ENCODE measurements at regions not wholly inside any gene's neighbourhood (a gene's known extent, or its start where the extent isn't known, plus 50 kb on each side); places are given as distances from the start of the nearest gene placed in this dataset.

DNA sequence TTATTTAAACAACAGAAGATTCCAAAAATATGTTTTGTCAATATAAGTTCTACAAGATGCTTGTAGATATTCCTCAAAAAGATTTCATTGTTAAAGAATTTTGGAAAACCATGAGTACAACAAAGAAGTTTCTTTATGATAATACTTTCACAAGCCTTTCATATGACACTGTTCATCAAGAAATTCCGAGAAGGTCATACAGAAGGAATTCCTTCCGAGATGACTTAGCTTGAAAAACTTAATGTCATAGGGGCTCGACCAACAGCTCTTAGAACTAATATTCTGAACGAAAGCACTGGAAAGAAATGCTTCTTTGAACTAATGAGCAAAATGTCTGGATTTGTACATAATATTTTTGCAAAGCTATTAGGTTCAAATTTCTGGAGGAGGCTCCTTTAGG lies 403.4 kb downstream of the KLF5 start (continued):
- TF ChIP-seq, protein P1, sequence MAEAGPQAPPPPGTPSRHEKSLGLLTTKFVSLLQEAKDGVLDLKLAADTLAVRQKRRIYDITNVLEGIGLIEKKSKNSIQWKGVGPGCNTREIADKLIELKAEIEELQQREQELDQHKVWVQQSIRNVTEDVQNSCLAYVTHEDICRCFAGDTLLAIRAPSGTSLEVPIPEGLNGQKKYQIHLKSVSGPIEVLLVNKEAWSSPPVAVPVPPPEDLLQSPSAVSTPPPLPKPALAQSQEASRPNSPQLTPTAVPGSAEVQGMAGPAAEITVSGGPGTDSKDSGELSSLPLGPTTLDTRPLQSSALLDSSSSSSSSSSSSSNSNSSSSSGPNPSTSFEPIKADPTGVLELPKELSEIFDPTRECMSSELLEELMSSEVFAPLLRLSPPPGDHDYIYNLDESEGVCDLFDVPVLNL (CRISPR knock-in tag; IDR thresholded peaks at IDR 0.05; ENCODE audit: borderline replicate concordance, low read depth): no peak
- TF ChIP-seq GRHL2 (CRISPR knock-in tag; IDR thresholded peaks at IDR 0.05; ENCODE audit: insufficient replicate concordance, severe bottlenecking) (no peak), ZNF232 (CRISPR knock-in tag; IDR thresholded peaks at IDR 0.05) (no peak), FOXP1 (CRISPR knock-in tag; IDR thresholded peaks at IDR 0.05; ENCODE audit: borderline replicate concordance) (no peak), ELF4 (CRISPR knock-in tag; IDR thresholded peaks at IDR 0.05; ENCODE audit: low read depth) (no peak), NR3C1 (CRISPR knock-in tag; conservative IDR thresholded peaks at IDR 0.05; ENCODE audit: low read depth) (no peak)
- TF ChIP-seq, protein P2, sequence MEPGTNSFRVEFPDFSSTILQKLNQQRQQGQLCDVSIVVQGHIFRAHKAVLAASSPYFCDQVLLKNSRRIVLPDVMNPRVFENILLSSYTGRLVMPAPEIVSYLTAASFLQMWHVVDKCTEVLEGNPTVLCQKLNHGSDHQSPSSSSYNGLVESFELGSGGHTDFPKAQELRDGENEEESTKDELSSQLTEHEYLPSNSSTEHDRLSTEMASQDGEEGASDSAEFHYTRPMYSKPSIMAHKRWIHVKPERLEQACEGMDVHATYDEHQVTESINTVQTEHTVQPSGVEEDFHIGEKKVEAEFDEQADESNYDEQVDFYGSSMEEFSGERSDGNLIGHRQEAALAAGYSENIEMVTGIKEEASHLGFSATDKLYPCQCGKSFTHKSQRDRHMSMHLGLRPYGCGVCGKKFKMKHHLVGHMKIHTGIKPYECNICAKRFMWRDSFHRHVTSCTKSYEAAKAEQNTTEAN (CRISPR knock-in tag; IDR thresholded peaks at IDR 0.05): no peak

DNA sequence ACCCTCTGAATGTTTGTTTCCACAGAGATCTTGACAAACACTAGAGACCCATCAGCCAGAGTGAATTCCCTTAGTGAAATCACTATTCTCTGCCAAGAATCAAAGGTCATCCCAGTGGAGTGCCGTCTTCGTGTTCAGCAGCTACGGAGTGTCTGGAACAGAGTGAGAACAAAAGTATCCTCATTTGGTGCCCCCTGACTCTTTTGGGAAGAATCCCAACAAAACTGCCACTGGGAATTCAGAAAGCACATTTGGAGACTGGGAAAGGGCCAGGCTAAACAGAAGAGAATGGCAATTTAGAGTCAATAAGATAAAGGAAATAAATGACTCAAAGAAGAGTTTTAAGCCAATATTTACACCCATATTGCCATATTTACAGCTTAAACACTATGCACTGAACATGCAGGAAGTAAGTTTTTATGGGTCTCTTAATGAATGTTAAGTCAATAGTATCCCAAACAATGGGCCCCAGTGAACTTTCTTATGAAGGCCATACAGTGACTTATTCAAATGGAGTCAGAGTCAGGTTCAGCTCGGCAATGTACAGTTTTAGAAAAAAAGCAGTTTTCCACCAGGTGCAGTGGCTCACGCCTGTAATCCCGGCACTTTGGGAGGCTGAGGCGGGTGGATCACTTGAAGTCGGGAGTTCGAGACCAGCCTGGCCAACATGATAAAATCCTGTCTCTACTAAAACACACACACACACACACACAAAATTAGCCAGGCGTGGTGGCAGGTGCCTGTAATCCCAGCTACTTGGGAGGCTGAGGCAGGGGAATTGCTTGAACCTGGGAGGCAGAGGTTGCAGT lies 392.6 kb downstream of the KLF5 start:
- TF ChIP-seq, protein P3, sequence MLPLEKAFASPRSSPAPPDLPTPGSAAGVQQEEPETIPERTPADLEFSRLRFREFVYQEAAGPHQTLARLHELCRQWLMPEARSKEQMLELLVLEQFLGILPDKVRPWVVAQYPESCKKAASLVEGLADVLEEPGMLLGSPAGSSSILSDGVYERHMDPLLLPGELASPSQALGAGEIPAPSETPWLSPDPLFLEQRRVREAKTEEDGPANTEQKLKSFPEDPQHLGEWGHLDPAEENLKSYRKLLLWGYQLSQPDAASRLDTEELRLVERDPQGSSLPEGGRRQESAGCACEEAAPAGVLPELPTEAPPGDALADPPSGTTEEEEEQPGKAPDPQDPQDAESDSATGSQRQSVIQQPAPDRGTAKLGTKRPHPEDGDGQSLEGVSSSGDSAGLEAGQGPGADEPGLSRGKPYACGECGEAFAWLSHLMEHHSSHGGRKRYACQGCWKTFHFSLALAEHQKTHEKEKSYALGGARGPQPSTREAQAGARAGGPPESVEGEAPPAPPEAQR (CRISPR knock-in tag; IDR thresholded peaks at IDR 0.05): no peak
- TF ChIP-seq ZNF317 (CRISPR knock-in tag; IDR thresholded peaks at IDR 0.05; ENCODE audit: borderline replicate concordance, low read depth) (no peak), ATF1 (CRISPR knock-in tag; IDR thresholded peaks at IDR 0.05) (no peak)
- ATAC-seq (no peak), DNase-seq (ENCODE audit: low spot score) (no peak)
- ChIA-PET POLR2A (no interaction called here), CTCF (no interaction called here)
- no peaks in the 10 kb centered on the region for H3K27me3 Mint-ChIP-seq (ENCODE audit: low read depth)
- H3K9me3 Mint-ChIP-seq: no peaks in the 10 kb centered on the region
- no peaks in the 10 kb centered on the region for H3K36me3 Mint-ChIP-seq
- no peak overlapping the region for H3K27ac Mint-ChIP-seq
- H3K4me1 Mint-ChIP-seq: no peaks in the 10 kb centered on the region
- H3K4me3 Mint-ChIP-seq: no peak overlapping the region

DNA sequence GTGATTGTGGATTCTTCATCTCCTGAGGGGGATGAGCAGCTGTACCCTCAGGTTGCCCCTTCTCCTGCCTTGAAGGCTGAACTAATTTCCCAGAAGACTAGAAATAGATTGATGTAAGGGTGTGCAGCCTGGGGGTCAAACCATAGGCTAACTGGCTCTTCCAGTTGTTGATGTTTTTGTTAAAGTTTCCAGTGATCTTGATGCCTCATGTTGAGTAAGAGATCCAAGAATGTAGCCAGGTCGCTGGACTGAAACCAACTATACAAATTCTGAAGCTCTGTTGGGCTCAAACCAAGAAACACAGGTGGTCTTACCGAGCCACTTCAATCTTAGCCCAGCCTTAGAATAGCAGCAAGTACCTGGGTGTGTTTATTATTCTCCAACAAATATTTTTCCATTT lies 391.8 kb downstream of the KLF5 start:
- Mint-ChIP-seq H3K4me1 (no peaks in the 10 kb centered on the region), H3K27me3 (ENCODE audit: low read depth) (no peaks in the 10 kb centered on the region), H3K36me3 (no peaks in the 10 kb centered on the region), H3K9me3 (peaks cover 5% of the 10 kb centered on the region), H3K27ac (no peak overlapping the region), H3K4me3 (no peak overlapping the region)
- TF ChIP-seq NFE2L1 (CRISPR knock-in tag; IDR thresholded peaks at IDR 0.05): no peak
- no peak for TF ChIP-seq ETV6 (CRISPR knock-in tag; IDR thresholded peaks at IDR 0.05)
- no peak for TF ChIP-seq NR2C2 (CRISPR knock-in tag; IDR thresholded peaks at IDR 0.05)
- TF ChIP-seq, protein P4, sequence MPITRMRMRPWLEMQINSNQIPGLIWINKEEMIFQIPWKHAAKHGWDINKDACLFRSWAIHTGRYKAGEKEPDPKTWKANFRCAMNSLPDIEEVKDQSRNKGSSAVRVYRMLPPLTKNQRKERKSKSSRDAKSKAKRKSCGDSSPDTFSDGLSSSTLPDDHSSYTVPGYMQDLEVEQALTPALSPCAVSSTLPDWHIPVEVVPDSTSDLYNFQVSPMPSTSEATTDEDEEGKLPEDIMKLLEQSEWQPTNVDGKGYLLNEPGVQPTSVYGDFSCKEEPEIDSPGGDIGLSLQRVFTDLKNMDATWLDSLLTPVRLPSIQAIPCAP (CRISPR knock-in tag; IDR thresholded peaks at IDR 0.05): no peak
- TF ChIP-seq, protein P5, sequence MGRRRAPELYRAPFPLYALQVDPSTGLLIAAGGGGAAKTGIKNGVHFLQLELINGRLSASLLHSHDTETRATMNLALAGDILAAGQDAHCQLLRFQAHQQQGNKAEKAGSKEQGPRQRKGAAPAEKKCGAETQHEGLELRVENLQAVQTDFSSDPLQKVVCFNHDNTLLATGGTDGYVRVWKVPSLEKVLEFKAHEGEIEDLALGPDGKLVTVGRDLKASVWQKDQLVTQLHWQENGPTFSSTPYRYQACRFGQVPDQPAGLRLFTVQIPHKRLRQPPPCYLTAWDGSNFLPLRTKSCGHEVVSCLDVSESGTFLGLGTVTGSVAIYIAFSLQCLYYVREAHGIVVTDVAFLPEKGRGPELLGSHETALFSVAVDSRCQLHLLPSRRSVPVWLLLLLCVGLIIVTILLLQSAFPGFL (CRISPR knock-in tag; IDR thresholded peaks at IDR 0.05; ENCODE audit: borderline replicate concordance): no peak
- TF ChIP-seq RELA (CRISPR knock-in tag; IDR thresholded peaks at IDR 0.05; ENCODE audit: borderline replicate concordance): no peak
- DNase-seq (ENCODE audit: low spot score) (no peak), ATAC-seq (no peak)
- CTCF ChIA-PET: no interaction called here
- POLR2A ChIA-PET: no interaction called here

Data from WTC11 (cell line).